ENCODE measurements at regions not wholly inside any gene's neighbourhood (a gene's known extent, or its start where the extent isn't known, plus 50 kb on each side); places are given as distances from the start of the nearest gene placed in this dataset.
A peak's percentile ranks its signal among the peaks of the same experiment; 100 is the strongest.

DNA sequence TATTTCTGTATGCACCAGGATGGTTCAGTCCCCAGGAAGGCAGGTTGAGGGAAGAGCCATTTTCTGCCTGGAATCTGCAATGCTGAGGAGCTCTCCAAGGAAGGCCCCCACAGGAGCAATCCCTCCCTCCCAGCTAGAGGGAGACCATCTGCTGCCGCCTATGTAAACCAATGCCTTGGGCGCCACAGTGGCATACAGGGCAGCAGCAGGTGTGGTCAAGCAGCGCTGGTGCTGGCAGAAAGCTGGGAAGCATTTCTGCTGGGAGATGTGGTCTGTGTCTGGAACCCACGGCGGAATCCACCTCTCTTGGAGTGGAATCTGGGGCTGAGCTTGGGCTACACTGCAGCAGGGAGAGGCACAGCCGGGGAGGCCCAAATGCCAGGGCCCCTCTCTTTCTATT is 283.3 kb downstream of the RRAGC start:
- ATAC-seq (no peak), DNase-seq (no peak)
- Histone ChIP-seq H3K9me3 (no peaks in the 10 kb centered on the region), H3K27me3 (ENCODE audit: low read depth) (peaks cover 37% of the 10 kb centered on the region), H3K36me3 (no peaks in the 10 kb centered on the region), H3K27ac (no peak overlapping the region), H3K4me1 (peaks cover 23% of the 10 kb centered on the region), H3K4me3 (no peak overlapping the region)
- intact Hi-C loops (cut with DNase I), result no loop called here
- TF ChIP-seq, protein P1, sequence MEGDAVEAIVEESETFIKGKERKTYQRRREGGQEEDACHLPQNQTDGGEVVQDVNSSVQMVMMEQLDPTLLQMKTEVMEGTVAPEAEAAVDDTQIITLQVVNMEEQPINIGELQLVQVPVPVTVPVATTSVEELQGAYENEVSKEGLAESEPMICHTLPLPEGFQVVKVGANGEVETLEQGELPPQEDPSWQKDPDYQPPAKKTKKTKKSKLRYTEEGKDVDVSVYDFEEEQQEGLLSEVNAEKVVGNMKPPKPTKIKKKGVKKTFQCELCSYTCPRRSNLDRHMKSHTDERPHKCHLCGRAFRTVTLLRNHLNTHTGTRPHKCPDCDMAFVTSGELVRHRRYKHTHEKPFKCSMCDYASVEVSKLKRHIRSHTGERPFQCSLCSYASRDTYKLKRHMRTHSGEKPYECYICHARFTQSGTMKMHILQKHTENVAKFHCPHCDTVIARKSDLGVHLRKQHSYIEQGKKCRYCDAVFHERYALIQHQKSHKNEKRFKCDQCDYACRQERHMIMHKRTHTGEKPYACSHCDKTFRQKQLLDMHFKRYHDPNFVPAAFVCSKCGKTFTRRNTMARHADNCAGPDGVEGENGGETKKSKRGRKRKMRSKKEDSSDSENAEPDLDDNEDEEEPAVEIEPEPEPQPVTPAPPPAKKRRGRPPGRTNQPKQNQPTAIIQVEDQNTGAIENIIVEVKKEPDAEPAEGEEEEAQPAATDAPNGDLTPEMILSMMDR (IDR thresholded peaks at IDR 0.05), result no peak

DNA sequence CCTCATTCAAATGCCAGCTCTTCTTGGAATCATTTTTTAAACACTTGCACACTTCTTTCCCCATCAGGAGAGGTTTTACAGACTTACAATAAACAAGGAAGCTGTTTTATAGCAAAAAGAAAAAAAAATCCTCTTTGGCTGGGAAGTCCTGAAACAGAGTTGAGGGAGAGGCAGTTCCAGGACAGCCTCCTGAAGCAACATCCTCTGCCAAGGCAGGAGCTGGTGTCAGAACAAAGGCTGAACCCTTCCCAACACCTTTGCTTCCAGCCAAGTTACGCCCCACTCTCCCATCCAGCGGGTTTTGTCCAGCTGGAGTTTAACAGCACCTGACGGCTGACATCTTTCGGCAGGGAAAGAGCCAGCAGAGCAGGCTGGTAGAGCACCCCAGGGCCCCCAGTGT is 287.8 kb downstream of the RRAGC start:
- DNase-seq (no peak), ATAC-seq (peak in 1 of 2 donors; percentile 10)
- Histone ChIP-seq H3K27me3 (ENCODE audit: low read depth) (peaks cover 15% of the 10 kb centered on the region), H3K36me3 (no peaks in the 10 kb centered on the region), H3K27ac (no peak overlapping the region), H3K4me1 (peaks cover 15% of the 10 kb centered on the region), H3K4me3 (no peak overlapping the region), H3K9me3 (no peaks in the 10 kb centered on the region)
- intact Hi-C loops (cut with DNase I), result no loop called here
- TF ChIP-seq, protein P1 (IDR thresholded peaks at IDR 0.05), result no peak

DNA sequence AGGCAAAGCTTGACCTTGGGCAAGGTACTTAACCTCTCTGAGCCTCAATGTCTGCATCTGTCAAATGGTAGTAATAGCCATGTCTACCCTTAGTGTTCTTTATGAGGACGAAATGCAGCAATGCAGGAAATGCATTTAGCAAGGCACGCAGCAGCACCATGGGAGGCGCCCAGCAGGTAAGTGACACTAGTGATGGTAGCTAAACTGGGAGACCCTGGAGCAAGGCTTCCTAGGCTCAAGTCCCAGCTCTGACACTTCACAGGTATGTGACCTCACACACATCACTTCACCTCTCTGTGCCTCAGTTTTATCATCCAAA is 289.0 kb downstream of the RRAGC start:
- ATAC-seq (no peak), DNase-seq (no peak)
- H3K4me3 ChIP-seq, result no peak overlapping the region
- peaks cover 15% of the 10 kb centered on the region for H3K4me1 ChIP-seq
- H3K27ac ChIP-seq, result no peak overlapping the region
- H3K27me3 ChIP-seq (ENCODE audit: low read depth), result peaks cover 6% of the 10 kb centered on the region
- TF ChIP-seq, protein P1 (IDR thresholded peaks at IDR 0.05), result no peak
- intact Hi-C loops (cut with DNase I), result no loop called here
- H3K36me3 ChIP-seq, result no peaks in the 10 kb centered on the region
- H3K9me3 ChIP-seq, result no peaks in the 10 kb centered on the region

DNA sequence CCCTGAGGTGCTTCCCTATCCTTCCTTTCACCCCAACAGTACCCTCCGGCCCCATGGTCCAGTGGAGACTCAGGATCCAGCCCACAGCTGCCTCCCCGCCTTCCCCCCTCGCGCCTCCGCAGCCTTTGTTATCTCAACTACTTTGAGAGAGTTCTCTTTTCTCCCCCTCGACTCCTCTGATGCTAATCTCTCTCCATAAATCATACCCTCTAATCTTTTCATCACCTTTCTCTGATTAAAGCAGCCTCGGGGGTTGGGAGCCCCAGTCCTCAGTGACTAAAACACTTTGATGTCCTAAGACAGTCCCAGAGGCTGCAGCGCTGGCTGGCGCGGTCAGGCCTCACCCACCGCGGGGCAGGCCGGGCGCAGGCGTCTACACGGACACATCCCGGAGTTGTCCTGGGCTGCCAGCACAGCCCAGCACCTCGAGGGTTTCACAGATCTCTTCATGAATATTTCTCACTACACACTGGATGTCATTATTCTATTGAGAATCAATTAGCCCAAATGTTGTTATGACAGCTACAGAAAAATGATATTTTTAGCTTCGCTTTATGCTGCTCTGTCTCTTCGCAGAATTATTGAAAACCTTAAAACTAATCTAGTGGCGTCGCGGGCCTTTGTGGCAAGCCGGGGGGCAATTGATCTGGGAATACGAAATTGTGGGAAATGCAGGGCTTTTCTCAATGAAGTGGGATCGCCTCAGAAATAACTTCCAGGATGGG is 289.5 kb downstream of the RRAGC start:
- intact Hi-C loops (cut with DNase I), result no loop called here
- no peaks in the 10 kb centered on the region for H3K9me3 ChIP-seq
- peak in 1 of 2 donors; percentile 13 for ATAC-seq
- no peak overlapping the region for H3K4me3 ChIP-seq
- TF ChIP-seq, protein P1 (IDR thresholded peaks at IDR 0.05), result no peak
- no peaks in the 10 kb centered on the region for H3K36me3 ChIP-seq
- H3K27ac ChIP-seq, result no peak overlapping the region
- no peak for DNase-seq
- peaks cover 15% of the 10 kb centered on the region for H3K4me1 ChIP-seq
- peaks cover 6% of the 10 kb centered on the region for H3K27me3 ChIP-seq (ENCODE audit: low read depth)

DNA sequence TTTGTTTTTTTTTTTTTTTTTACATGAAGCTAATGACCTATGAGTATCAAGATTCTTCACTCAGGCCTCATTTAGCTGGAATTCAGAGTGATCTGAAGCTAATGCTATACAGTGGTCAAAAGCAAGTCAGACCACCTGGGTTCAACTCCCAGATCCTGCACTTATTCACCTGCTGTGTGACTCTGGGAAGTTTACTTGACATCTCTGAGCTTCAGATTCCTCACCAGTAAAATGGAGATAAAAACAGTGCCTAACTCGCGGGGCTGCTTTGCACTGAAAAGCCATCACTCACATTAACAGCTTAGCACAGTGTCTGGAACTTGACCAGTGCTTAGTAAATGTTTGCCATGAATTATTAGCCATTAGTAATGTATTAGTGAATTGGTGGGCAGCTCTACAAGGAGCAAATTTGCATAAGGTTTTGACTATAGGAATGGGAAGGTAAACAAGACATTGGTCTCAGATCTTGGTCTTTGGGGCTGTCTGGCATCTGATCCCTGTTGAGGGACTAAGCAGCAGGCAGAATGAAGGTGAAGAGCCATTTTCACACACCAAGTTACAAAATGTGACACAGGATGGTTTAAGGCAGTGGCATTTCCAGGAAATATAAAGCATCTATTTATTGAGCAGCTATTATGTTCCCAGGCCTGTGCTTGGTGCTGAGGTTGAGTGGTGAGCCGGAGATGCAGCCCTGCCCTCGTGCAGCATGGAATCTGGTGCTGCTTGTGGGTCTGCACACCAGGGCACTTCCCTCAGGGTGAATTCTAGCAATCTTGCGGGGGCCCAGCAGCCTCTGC is 291.3 kb downstream of the RRAGC start:
- no peak overlapping the region for H3K4me3 ChIP-seq
- peaks cover 15% of the 10 kb centered on the region for H3K4me1 ChIP-seq
- H3K27me3 ChIP-seq (ENCODE audit: low read depth), result peaks cover 11% of the 10 kb centered on the region
- no peak overlapping the region for H3K27ac ChIP-seq
- intact Hi-C loops (cut with DNase I), result no loop called here
- ATAC-seq (no peak), DNase-seq (no peak)
- no peaks in the 10 kb centered on the region for H3K9me3 ChIP-seq
- TF ChIP-seq, protein P1 (IDR thresholded peaks at IDR 0.05), result no peak
- H3K36me3 ChIP-seq, result no peaks in the 10 kb centered on the region
